Activated CD4-positive, alpha-beta T cell treated with anti-CD3 and anti-CD28 coated beads, Interleukin-2, amount 50 U/mL, for 24 hours (primary cell): ENCODE measurements at regions not wholly inside any gene's neighbourhood (a gene's known extent, or its start where the extent isn't known, plus 50 kb on each side); places are given as distances from the start of the nearest gene placed in this dataset.
"Not testable (repeated sequence)": the region's sequence is repeated elsewhere in the genome, so short reads cannot be mapped to it uniquely, and the experiment has no call there.

Experiments used
- DNase-seq, 2 donors: peaks; one replicate each; pipeline ENCODE4 v3.0.0-alpha.2; 2020; ENCODE audit warnings: low read depth in 1 of 2, low spot score in 1 of 2

GRCh38 chr13:76297331-76297730, 588.9 kb downstream of the KCTD12 start:
- DNase-seq = no peak

DNA sequence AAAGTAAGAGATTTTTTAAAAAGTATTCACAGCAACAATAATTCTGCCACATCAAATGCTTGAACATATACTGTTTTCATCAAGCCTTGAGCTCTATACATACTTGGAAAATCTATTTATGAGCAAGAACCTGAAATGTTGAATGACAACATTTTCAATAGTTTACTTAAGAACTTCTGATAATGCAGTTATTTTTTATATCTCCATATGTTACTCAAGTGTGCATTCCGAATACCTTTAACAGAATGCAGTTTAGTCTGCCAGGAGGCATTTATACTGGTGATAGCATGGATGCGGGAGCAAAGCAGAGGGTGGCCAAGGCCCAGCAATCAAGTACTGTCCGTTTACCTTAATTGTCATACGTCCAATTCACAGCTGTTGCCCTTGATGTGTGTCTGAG, 589.5 kb downstream of the KCTD12 start:
- DNase-seq = no peak

- DNase-seq = not testable (repeated sequence)
Measured at GRCh38 chr13:76295020-76295419, 591.2 kb downstream of the KCTD12 start.

DNA sequence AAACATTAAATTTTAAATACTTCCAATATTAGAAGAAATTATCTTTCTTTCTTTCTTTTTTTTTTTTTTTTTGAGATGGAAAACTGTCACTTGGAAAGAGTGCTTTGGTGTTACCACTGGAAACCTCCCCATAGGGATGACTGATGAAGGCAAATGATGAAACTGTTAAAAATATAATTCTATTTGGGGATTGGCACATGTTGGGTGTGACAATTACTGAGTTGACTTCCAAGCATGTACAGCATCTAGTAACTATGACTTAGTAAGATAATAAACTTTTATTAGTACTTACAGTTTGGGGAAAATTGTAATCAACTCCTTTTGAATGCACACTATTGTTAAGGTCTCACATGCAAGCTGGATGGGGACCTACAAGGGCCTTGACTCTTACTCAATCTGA, 592.5 kb downstream of the KCTD12 start:
- DNase-seq = no peak

- DNase-seq = no peak
Measured at GRCh38 chr13:76293346-76293745, 592.9 kb downstream of the KCTD12 start.

DNA sequence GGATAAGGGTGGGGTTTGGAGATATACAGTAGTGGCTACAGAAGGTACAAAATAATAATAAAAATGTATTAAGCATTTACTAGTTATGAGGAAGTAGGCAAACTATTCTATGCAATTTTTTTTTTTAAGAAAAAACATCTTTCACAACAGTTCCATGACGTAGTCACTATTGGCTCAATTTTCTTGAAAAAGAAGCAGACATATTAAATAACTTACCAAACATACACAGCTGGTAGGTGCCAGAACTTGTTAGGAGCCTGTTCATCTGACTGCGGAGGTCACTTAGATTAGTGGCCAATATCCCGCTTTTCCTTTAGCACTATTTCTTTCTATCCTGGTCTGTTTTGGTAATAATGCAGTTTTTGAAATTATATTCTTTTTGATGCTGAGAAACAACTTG, 593.5 kb downstream of the KCTD12 start:
- DNase-seq = no peak

GRCh38 chr13:76292031-76292430, 594.2 kb downstream of the KCTD12 start:
- DNase-seq = no peak

- no peak for DNase-seq
Measured at GRCh38 chr13:76289558-76289957, 596.6 kb downstream of the KCTD12 start.

DNA sequence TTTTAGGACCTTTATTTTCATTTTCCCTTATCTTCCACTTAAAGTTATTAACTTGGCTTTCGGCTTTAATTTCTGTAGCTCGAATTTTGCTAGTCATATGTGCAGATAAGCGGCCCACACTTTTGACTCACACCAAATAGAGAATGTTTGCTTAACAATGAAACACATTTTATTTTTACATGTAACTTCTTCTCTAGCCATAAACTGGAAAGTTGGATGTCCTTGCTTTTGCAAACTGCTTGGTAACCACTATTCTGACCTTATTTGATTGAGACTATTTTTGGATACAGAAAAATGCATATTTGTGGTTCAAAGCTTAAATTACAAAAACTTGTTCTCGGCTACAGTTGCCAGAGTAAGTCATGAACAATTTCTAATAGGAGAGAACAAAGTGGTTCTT, 600.0 kb downstream of the KCTD12 start:
- DNase-seq = no peak

DNA sequence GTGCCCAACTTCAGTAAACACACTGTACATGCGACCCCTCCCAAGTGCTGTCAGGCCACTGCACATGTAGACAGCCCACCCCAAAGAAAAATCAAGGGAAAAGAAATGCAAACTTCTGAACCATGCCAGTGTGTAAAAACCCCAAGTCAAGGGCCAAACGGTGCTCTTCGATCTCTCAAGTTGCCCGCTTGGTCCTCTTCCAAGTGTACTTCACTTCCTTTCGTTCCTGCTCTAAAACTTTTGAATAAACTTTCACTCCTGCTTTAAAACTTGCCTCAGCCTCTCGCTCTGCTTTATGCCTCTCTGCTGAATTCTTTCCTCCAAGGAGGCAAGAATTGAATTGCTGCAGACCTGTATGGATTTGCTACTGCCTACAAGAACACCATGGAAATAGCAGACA, 600.7 kb downstream of the KCTD12 start:
- DNase-seq = no peak

DNA sequence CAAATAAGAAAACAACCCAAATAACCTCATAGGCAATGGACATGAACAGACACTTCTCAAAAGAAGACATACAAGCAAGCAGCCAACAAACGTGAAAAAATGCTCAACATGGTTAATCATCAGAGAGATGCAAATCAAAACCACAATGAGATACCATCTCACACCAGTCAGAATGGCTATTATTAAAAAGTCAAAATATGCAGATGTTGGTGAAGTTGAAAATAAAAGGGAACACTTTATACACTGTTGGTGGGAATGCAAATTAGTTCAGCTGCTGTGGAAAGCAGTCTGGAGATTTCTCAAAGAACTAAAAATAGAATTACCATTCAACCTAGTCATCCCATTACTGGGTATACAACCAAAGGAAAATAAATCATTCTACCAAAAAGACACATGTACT, 606.4 kb downstream of the KCTD12 start:
- not testable (repeated sequence) for DNase-seq

DNA sequence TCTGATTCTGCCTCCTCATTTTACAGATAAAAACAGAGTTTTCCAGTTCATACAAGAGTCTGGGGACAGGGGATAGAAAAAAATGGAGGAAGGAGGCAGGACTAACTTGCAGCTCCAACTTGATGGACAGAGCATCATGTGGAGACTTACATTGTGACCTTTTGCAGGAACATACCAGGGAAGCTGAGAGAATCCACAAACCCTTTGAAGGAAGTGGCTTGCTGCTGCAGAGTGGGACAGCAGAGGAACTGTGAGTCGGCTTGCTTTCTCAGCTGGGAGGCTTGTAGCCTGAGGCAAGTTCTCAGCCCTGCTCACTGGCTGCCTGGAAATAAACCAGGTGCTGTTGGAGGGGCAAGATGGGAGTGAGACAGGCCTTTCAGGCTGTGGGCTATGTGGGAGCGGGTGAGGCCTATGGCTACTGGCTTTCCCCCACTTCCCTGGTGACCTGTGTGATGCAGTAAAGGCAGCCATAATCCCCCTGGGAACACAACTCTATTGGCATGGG, 614.4 kb downstream of the KCTD12 start:
- no peak for DNase-seq

- DNase-seq = not testable (repeated sequence)
Measured at GRCh38 chr13:76268307-76268706, 617.9 kb downstream of the KCTD12 start.

- no peak for DNase-seq
Measured at GRCh38 chr13:76267216-76267615, 619.0 kb downstream of the KCTD12 start.

GRCh38 chr13:76266561-76266960, 619.6 kb downstream of the KCTD12 start:
- DNase-seq = no peak

GRCh38 chr13:76250211-76250610, 614.1 kb downstream of the LMO7 start:
- no peak for DNase-seq

DNA sequence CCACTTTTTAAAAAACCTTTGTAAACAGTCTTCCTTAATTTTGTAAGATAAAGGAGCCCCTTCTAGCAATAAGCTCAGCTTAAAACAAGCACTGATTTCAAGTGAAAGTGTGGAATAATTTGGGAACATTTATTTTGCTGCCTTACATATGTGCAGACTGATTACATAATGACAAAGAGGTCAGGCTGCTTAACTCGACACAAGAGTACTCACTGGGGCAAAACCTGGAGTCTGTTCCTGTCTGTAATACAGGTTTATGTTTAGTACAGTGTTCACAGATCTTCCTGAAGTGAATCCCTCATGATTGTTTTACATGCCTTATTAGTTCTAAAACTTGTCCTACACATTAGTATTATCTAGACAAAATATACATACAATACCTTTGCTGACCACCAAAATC, 609.8 kb downstream of the LMO7 start:
- DNase-seq = no peak

DNA sequence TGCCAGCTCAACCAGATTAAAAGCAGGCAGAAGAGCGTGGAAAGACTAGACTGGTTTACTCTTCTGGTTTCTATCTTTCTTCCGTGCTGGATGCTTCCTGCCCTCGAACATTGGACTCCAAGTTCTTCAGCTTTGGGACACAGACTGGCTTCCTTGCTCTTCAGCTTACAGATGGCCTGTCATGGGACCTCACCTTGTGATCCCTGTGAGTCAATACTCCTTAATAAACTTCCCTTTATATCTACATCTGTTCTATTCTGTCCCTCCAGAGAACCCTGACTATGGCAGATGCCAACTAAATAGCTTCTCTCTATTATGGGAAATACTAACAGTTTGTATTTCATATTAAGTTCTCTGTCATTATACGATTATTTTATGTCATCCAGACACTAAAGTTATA, 609.1 kb downstream of the LMO7 start:
- DNase-seq = no peak

DNA sequence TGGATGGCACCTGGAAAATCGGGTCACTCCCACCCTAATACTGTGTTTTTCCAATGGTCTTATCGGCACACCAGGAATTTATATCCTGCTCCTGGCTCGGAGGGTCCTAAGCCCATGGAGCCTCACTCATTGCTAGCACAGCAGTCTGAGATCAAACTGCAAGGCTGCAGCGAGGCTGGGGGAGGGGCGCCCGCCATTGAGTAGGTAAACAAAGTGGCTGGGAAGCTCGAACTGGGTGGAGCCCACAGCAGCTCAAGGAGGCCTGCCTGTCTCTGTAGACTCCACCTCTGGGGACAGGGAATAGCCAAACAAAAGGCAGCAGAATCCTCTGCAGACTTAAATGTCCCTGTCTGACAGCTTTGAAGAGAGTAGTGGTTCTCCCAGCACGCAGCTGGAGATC, 607.0 kb downstream of the LMO7 start:
- DNase-seq = not testable (repeated sequence)

DNA sequence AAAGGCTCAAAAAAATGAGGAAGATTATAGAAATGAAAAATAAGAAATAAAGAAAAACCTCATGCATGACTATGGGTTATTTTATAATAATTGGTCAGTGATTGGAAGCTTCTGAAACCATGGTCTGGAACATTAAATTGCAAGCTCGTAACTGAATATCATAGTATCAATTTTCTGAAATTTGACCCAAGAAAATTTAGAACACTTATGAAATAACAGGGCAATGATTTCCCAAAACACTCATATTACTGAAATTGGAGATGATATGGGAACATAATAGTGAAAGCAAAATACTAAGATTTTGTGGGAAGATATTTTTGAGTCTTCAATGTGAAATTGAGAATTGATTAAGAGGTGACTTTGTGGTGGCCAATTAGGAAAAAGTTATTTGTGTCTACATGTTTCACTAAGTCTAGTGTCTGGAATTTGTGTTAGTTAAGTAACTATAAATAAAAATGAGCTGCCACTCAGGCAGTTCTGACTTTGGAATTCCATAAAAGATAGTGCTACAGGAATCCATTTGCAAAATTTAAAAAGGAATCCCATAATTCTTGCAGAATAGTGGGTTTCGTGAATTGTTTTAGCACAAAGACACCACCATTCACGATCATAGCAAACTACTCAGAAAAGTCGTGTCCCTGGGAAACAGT, 603.0 kb downstream of the LMO7 start:
- no peak for DNase-seq

DNA sequence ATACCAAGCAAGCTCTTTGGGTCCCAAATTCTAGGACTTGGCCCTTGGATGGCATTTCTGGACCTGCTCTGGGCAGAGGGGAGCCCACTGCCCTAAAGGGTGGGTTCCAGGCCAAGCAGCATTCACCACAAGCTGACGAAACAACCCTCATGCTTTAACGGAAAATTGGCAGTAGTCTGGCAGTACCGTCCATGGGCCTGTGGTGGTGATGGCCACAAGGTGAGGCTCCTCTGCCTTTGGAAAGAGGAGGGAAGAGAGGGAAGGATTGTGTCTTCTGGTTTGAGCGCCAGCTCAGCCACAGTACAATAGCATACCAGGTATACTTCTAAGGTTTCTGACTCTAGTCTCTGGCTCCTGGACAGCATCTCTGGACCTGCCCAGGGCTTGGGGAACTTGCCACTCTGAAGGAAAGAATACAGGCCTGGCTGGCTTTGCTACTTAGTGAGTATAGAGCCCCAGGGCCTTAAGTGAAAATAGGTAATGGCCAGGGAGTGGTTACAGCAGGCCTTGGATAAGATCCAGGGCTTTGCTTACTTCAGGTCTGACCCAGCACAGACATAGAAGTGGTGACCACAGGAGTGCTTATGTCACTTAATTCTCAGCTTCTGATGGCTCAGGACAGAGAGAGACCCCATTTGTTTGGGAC, 595.5 kb downstream of the LMO7 start:
- DNase-seq = no peak

DNA sequence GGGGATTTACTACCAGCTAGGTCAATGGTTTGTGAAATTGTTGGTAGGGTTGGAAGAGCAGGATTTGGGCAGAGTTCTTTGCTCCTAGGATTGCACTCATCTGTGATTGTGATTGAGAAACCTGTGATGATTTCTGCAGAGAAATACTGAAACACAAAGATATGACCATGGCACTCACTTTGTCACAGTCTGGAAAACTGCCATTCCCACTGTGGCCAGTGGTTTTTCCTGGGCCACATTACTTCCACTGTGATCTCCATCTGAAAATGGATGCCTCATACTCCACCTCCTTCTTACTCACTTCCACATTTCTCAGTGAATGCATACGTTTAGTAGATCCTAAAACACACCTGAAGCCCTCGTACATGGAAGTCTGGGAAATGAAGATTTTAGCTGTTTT, 593.2 kb downstream of the LMO7 start:
- no peak for DNase-seq

GRCh38 chr13:76226941-76227340, 590.8 kb downstream of the LMO7 start:
- no peak for DNase-seq
